Parathyroid adenoma (tissue), 2 donors: ENCODE measurements at regions not wholly inside any gene's neighbourhood (a gene's known extent, or its start where the extent isn't known, plus 50 kb on each side); places are given as distances from the start of the nearest gene placed in this dataset.

Source experiments
- H2AFZ ChIP-seq: fragments of 300-600 bp; sonication (generic); one replicate; pipeline ENCODE4 v1.7.0; 2017; ENCODE audit warnings: antibody characterized with exemption, mild to moderate bottlenecking
- H3K27ac ChIP-seq: fragments of 300-600 bp; sonication (generic); one replicate; pipeline ENCODE4 v1.7.0; 2017
- H3K27me3 ChIP-seq: fragments of 300-600 bp; sonication (generic); one replicate; pipeline ENCODE4 v1.7.0; 2017; ENCODE audit warnings: low read length; ENCODE audit not compliant: control insufficient read depth, insufficient read depth
- H3K36me3 ChIP-seq: fragments of 300-600 bp; sonication (generic); one replicate; pipeline ENCODE4 v1.7.0; 2017; ENCODE audit warnings: low read length; ENCODE audit not compliant: control insufficient read depth, insufficient read depth
- H3K4me1 ChIP-seq: fragments of 300-600 bp; sonication (generic); one replicate; pipeline ENCODE4 v1.7.0; 2017; ENCODE audit warnings: control low read depth
- H3K4me2 ChIP-seq: fragments of 300-600 bp; sonication (generic); one replicate; pipeline ENCODE4 v1.7.0; 2017; ENCODE audit warnings: low read length
- H3K4me3 ChIP-seq: fragments of 300-600 bp; sonication (generic); one replicate; pipeline ENCODE4 v1.7.0; 2017; ENCODE audit warnings: low read depth, low read length
- H3K79me2 ChIP-seq: fragments of 300-600 bp; sonication (generic); one replicate; pipeline ENCODE4 v1.7.0; 2017; ENCODE audit warnings: control low read depth
- H3K9ac ChIP-seq: fragments of 300-600 bp; sonication (generic); one replicate; pipeline ENCODE4 v1.7.0; 2017; ENCODE audit warnings: mild to moderate bottlenecking
- H3K9me3 ChIP-seq: fragments of 300-600 bp; sonication (generic); one replicate; pipeline ENCODE4 v1.7.0; 2017; ENCODE audit warnings: low read length; ENCODE audit not compliant: control insufficient read depth
- CTCF ChIP-seq: fragments of 300-600 bp; sonication (generic); IDR thresholded peaks from one replicate; pipeline ENCODE4 v1.7.0; 2017; ENCODE audit warnings: antibody characterized with exemption, mild to moderate bottlenecking
- donor health status: primary hyperparathyroidism.

- H3K4me3 ChIP-seq, result peak overlapping the region; percentile 39
- no peaks in the 10 kb centered on the region for H3K27me3 ChIP-seq
- no peak overlapping the region for H2AFZ ChIP-seq
- H3K9ac ChIP-seq, result no peak overlapping the region
- H3K79me2 ChIP-seq, result no peaks in the 10 kb centered on the region
- H3K27ac ChIP-seq, result no peak overlapping the region
- H3K4me2 ChIP-seq, result peak overlapping the region; percentile 74
- no peak for TF ChIP-seq CTCF
- H3K9me3 ChIP-seq, result no peaks in the 10 kb centered on the region
- H3K36me3 ChIP-seq, result no peaks in the 10 kb centered on the region
- no peaks in the 10 kb centered on the region for H3K4me1 ChIP-seq
Measured at GRCh38 chr4:22237155-22237751, 278.6 kb downstream of the ADGRA3 start.

GRCh38 chr4:22235698-22236097 is 280.2 kb downstream of the ADGRA3 start:
- Histone ChIP-seq H3K27me3 (no peaks in the 10 kb centered on the region), H3K9me3 (no peaks in the 10 kb centered on the region), H3K79me2 (no peaks in the 10 kb centered on the region), H3K4me3 (no peak overlapping the region), H3K36me3 (no peaks in the 10 kb centered on the region), H3K4me1 (no peaks in the 10 kb centered on the region), H3K27ac (no peak overlapping the region), H3K9ac (no peak overlapping the region), H2AFZ (no peak overlapping the region), H3K4me2 (no peak overlapping the region)
- no peak for TF ChIP-seq CTCF

GRCh38 chr4:22233230-22233629 is 282.6 kb downstream of the ADGRA3 start:
- no peak for TF ChIP-seq CTCF
- no peaks in the 10 kb centered on the region for H3K9me3 ChIP-seq
- no peak overlapping the region for H3K4me2 ChIP-seq
- H3K9ac ChIP-seq, result no peak overlapping the region
- no peaks in the 10 kb centered on the region for H3K27me3 ChIP-seq
- H3K79me2 ChIP-seq, result no peaks in the 10 kb centered on the region
- H2AFZ ChIP-seq, result no peak overlapping the region
- no peaks in the 10 kb centered on the region for H3K4me1 ChIP-seq
- H3K4me3 ChIP-seq, result no peak overlapping the region
- no peaks in the 10 kb centered on the region for H3K36me3 ChIP-seq
- H3K27ac ChIP-seq, result no peak overlapping the region

GRCh38 chr4:22220965-22221364 is 272.4 kb upstream of the KCNIP4 start:
- Histone ChIP-seq H3K27ac (no peak overlapping the region), H3K9me3 (no peaks in the 10 kb centered on the region), H2AFZ (no peak overlapping the region), H3K36me3 (no peaks in the 10 kb centered on the region), H3K79me2 (no peaks in the 10 kb centered on the region), H3K27me3 (no peaks in the 10 kb centered on the region), H3K9ac (no peak overlapping the region), H3K4me2 (no peak overlapping the region), H3K4me1 (no peaks in the 10 kb centered on the region), H3K4me3 (no peak overlapping the region)
- no peak for TF ChIP-seq CTCF

- Histone ChIP-seq H3K27ac (no peak overlapping the region), H3K79me2 (no peaks in the 10 kb centered on the region), H3K4me2 (no peak overlapping the region), H3K36me3 (no peaks in the 10 kb centered on the region), H3K27me3 (no peaks in the 10 kb centered on the region), H3K9ac (no peak overlapping the region), H3K4me3 (no peak overlapping the region), H3K4me1 (no peaks in the 10 kb centered on the region), H2AFZ (no peak overlapping the region), H3K9me3 (no peaks in the 10 kb centered on the region)
- no peak for TF ChIP-seq CTCF
Measured at GRCh38 chr4:22217480-22217879, 268.9 kb upstream of the KCNIP4 start.
